GM21515 (cell line): ENCODE measurements at regions not wholly inside any gene's neighbourhood (a gene's known extent, or its start where the extent isn't known, plus 50 kb on each side); places are given as distances from the start of the nearest gene placed in this dataset.
"Not testable (repeated sequence)": the region's sequence is repeated elsewhere in the genome, so short reads cannot be mapped to it uniquely, and the experiment has no call there.

ENCODE experiments used
- ATAC-seq: cut with Tn5 transposase; IDR thresholded peaks from one replicate; pipeline ENCODE4 v1.9.1; 2021; ENCODE audit not compliant: unreplicated experiment

DNA sequence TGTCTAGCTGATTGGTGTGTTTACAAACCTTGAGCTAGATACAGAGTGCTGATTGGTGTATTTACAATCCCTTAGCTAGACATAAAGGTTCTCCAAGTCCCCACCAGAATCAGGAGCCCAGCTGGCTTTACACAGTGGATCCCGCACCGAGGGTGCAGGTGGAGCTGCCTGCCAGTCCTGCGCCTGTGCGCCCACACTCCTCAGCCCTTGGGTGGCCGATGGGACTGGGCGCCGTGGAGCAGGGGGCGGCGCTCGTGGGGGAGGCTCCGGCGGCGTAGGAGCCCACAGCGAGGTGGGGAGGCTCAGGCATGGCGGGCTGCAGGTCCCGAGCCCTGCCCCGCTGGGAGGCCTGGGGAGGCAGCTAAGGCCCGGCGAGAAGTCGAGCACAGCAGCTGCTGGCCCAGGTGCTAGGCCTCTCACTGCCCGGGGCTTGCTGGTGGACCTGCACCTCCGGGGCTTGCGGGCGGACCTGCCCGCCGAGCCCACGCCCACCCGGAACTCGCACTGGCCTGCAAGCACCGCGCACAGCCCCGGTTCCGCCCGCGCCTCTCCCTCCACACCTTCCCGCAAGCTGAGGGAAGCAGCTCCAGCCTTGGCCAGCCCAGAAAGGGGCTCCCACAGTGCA lies 51.0 kb upstream of the CDYL start:
- ATAC-seq, result not testable (repeated sequence)

DNA sequence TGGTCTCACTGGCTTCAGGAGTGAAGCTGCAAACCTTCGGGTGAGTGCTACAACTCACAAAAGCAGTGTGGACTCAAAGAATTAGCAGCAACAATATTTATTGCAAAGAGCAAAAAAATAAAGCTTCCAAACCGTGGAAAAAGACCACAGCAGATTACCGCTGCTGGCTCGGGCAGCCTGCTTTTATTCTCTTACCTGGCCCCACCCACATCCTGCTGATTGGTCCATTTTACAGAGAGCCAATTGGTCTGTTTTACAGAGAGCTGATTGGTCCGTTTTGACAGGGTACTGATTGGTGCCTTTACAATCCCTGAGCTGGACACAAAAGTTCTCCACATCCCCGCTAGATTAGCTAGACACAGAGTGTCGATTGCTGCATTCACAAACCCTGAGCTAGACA lies 51.5 kb upstream of the CDYL start:
- not testable (repeated sequence) for ATAC-seq

DNA sequence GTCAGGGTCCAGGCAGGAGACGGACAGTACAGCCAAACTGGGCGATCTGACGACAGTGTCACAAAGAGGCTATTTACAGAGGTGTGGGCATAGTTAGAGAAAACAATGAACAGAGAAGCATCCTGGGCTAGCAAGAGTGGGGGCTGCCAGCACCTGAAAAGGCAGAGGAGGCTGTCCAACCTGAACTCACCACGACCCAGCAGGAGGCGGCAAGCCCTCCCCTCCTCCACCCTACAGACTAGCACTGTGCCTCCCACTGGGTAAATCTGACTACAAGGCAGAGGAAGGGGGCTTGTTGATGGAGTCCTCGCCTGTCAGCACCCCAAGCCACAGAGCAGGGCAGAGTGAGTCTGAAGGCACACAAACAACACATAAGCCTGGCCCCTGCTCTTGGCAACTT lies 52.8 kb upstream of the CDYL start:
- no peak for ATAC-seq

DNA sequence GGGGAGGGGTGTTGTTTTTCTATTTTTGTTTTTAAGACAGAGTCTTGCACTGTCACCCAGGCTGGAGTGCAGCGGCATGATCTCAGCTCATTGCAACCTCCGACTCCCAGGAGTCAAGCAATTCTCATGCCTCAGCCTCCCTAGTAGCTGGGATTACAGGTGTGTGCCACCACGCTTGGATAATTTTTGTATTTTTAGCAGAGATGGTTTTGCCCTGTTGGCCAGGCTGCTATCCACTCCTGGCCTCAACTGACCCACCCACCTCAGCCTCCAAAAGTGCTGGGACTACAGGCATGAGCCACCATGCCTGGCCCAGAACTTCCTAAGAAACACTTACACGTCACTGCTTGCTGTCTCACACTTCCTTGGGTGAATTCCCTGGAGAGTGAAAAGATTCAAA lies 54.8 kb upstream of the CDYL start:
- ATAC-seq, result not testable (repeated sequence)

DNA sequence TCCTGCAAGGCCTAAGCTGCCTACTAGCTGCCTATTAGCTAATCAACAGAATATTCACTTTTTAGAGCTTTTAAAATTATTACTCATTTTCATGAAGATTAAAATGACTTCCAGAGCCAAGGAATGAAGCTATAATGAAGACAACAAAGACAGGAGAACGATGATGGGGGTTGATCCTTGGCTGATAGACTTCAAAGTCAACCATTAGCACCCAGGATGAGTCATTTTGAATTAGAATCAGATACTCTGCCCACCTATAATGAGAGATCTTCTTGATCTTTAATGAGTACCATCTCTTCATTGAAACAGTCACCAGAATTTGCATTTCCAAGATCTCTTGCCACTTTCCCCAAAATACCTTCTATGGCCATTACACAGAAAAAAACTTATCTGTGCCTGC lies 56.7 kb upstream of the CDYL start:
- no peak for ATAC-seq

DNA sequence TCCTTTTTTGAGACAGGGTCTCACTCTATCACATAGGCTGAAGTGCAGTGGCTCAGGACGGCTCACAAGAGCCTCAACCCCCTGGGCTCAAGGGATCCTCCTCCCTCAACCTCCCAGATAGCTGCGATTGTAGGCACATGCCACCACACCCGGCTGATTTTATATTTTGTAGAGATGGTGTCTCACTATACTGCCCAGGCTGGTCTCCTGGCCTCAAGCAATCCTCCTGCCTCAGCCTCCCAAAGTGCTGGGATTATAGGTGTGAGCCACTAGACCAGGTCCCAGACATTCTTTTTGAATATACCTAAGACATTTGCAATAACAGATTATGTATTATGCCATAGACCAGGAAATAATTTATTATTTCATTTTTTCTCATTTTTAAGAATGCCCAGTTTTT lies 58.3 kb upstream of the CDYL start:
- ATAC-seq, result no peak

DNA sequence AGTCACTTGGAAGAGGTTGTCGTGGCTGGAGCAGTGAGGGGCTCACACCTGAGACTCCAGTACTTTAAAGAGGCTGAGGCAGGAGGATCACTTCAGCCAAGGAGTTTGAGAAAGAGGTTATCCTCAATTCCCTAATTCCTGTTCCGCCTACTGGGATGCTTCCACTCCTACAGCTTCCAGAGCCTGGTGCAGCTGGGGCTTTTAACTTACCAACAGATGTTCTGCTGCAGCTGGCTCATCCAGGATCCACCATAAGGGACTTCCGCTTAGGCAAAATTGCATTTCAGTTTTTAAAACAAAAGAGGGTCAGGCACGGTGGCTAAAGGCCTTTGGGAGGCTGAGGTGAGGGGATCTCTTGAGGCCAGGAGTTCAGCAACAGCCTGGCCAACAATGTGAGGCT lies 59.1 kb upstream of the CDYL start:
- no peak for ATAC-seq

DNA sequence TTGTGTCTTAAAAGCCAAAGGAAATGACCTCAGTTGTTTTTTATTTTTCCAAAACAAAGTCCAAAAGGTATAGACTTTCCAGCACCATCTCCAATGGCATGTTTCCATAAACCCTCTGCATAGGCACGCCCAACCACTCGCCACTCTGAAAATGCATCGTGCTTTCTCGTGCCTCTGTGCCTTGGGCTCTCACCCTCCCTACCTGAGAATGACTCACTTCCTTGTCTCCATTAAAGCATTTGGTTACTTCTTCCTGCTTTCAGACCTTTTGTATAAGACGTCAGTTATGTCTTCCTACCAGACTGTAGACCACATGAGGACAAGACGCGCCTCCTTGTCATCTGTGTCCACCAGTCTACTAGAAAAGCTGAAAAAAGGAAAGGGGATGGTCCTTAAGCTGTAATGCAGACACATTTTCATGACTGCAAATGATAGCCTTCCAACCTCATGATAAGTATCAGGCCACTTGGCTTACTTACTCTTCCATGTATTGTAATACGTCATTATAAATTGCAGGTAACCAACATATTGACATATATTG lies 61.2 kb upstream of the CDYL start:
- no peak for ATAC-seq

DNA sequence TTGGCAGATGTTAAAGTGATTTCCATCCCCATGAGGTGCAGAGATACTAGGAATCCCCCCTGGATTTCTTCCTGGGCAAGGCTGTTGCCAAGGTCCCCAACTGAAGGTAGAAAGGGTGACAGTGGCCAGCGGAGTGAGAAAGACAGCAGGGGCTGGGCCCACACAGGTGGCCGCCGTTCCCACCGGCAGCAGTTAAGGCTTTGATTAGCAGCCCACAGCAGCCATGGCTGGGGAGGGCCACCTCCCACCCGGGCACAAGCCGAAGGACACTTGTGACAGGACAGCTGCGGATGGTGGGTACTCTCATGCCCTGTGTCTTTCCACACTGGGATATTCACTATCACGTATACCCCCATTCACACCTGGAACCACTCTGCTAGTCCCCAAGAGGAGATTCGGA lies 63.9 kb upstream of the CDYL start:
- no peak for ATAC-seq

DNA sequence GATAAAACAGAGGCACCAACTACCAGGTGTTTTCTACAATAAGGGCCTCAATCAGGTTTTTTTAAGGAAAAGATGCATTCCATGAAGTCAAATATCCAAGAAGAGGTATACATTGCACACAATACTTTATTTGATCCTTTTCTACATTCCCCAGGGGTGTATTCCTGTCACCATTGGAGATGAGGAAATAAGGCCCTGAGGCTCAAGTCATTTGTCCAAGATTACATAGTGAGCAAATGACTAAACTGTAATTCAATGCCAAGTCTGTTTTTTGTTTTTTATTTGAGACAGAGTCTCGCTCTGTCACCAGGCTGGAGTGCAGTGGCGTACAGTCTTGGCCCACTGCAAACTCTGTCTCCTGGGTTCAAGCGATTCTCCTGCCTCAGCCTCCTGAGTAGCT lies 69.2 kb upstream of the CDYL start:
- no peak for ATAC-seq

DNA sequence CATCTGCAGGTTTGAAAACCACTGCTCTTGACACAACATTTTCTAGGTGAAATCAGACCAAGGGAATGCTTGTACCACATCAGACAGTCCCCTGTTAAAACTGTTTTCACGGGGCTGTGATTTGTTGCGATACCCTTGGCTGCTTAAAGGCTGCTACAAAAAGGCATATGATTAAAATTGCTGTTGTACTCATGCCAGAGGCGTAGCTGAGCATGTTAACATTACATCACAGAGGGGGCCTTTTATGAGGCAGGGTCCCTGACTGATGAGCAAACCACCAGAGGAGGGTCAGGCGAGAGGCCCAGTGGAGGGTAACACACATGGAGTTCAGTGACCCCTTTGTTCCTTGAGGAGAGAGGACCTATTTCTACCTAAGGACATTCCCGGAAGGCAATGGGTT lies 70.4 kb upstream of the CDYL start:
- no peak for ATAC-seq

DNA sequence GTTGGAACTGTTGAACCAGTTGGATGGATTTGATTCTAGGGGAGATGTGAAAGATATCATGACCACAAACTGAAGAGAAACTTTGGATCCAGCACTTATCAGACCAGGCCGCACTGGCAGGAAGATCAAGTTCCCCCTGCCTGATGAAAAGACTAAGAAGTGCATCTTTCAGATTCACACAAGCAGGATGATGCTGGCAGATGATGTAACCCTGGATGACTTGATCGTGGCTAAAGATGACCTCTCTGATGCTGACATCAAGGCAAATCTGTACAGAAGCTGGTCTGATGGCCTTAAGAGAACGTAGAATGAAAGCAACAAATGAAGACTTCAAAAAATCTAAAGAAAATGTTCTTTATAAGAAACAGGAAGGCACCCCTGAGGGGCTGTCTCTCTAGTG lies 72.8 kb upstream of the CDYL start:
- ATAC-seq, result no peak

DNA sequence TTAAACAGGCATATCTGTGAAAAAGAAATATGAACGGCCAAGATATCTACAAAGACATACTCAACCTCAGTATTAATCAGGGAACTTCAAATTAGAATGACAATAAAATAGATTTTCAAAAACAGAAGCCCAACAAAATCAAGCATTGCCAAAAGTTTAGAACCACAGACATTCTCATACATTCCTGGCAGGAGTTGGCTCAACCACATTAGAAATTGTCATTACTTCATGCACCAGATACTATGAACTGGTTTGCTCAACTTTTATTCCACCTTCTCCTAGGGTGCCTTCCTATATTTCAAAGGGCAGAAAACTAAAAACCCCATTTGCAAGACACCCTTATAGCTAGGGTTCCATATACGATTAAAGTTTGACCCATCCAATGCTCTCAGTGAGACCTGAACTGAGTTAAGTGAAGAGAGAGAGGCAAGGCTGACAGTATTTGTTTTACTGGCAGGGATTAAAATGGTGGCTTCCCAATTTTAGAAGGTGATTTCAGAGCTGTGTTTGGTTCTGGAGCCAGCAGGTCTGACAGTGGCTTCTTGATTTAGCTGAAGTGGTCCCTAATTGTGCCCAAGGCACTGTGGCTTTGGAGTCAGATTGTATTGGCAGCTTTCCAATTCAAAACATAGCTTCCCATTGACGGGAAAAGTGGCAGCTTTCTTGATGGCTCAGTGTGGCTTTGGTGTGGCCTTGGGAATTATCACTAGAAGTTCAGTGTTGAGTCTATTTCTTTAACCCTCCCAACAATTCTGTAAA lies 77.1 kb upstream of the CDYL start:
- ATAC-seq, result no peak

DNA sequence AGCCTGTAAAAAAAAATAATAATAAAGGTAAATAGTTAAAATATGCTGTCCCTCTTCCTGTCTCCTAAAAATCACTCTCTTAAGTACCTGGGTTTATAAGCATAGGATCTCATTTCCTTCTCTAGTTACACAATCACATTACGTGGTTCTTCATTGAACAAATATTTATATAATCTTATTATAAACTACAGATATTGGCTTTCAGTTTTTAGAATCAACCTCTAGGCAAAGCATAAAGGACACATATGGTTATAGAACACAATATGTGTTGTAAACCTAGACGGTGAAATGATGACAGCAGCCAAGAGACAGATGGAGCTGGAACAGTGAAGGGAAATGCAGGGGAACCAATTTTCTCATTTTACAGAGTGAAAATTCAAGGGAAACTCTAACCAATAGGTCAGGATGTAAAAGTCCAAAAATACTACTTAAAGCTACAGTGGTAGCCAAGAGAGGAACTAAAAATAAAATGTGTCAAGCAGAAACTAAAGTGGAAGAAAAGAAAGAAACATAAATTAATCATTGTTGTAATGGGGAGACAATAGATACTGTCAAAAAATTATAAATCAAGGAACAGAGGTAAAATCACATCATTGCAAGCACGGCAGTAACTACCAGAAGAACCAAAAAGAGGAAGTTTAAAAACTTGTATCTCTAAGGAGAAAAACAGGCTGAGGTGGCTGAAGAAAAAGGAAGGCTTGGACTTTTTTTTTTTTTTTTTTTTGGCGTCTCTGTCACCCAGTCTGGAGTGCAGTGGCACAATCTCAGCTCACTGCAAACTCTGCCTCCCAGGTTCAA lies 82.8 kb upstream of the CDYL start:
- ATAC-seq, result no peak

DNA sequence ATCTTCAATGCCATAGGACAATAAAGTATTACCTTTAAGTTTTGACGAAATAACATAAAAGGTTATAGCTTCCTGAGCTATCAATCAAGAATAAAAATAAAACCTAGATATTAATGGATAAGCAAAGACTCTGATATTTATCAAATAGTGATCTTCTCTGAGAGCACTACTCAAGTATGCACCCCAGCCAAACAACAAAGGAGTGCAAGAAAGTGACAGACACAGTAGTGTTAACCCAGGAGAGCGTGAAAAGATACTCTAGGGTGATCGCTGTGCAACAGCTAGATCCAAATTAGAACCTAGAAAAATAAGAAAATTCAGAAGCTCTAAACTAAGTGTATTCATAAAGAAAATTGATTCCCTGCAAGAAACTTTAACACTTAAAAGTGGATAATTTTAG lies 83.5 kb upstream of the CDYL start:
- ATAC-seq, result no peak

DNA sequence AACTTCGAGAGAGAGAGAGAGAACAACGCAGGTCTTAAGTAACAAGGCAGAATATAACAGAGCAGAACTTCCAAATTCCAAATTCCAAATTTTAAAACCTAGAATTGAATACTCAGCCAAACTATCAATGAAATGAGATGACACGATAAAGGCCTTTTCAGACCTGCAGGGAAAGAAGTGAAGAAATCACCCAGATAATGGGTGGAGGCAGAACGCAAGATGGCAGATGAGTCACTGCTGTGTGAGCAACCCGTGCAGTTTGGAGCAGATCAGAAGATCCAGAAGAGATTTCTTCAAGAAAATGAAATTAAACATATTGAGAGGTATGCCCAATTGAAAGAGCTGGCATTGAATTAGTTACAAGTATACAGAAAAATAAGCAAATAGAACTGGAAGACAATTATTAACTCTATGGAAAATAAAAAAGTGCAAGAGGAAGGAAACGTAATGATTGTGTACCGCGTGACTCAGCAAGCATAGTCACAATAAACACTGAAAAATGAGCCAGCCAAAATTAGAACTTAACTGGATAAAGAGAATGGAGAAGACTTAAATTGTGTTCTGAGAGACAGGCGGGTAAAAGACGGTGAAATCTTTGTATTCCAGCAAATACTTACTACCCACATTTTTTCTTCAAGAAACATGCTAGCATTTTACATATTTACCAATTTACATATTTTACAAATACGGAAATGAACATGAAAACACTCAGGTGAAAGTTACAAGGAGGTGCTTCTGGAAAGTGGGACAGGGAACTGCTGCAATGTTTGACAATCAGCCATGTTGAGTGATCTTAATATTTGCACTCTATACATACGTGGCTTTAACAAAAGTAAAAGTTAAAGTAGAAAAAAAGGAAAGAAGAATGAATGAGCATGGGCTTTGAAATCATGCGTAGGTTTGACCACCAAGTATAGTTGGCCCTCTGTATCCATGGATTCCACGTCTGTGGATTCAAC lies 87.9 kb upstream of the CDYL start:
- ATAC-seq, result no peak

DNA sequence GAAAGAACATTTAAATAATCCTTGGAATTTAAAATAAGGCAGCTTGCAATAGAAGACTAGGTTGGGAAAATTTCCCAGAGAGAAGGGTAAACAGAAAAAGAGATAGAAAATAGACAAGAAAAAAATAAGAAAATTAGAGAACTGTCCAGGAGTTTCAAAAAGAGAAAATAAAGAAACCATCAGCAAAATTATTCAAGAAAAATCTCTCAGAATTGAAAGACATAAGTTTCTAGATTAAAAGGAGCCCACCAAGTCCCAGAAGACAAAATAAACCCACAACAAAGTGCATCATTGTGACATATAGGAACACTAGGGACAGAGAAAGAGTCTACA lies 88.6 kb upstream of the CDYL start:
- ATAC-seq, result no peak

DNA sequence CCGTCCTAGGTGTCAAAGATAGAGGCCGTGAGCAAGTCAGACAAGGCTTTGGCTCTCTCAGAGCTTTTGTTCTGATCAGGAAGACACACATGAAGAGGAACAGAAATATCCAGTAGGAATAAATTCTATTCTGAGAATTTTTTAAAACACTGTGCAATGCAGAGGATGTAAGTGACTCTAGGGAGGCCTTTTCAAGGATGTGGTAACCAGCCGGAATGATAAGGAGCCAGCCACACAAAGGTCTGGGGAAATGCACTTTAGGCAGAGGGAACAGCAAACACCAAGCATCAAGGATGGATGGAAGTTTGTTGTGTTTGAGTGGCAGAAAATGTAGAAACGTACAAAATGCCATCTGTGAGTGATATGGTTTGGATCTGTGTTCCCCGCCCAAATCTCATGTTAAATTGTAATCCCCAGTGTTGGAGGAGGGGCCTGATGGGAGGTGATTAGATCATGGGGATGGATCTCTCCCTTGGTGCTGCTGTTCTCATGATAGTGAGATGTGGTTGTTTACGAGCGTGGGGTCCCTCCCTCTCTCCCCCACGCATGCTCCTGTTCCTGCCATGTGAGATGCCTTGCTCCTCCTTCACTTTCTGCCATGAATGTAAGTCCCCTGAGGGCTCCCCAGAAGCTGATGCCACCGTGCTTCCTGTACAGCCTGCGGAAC lies 93.6 kb upstream of the CDYL start:
- no peak for ATAC-seq

DNA sequence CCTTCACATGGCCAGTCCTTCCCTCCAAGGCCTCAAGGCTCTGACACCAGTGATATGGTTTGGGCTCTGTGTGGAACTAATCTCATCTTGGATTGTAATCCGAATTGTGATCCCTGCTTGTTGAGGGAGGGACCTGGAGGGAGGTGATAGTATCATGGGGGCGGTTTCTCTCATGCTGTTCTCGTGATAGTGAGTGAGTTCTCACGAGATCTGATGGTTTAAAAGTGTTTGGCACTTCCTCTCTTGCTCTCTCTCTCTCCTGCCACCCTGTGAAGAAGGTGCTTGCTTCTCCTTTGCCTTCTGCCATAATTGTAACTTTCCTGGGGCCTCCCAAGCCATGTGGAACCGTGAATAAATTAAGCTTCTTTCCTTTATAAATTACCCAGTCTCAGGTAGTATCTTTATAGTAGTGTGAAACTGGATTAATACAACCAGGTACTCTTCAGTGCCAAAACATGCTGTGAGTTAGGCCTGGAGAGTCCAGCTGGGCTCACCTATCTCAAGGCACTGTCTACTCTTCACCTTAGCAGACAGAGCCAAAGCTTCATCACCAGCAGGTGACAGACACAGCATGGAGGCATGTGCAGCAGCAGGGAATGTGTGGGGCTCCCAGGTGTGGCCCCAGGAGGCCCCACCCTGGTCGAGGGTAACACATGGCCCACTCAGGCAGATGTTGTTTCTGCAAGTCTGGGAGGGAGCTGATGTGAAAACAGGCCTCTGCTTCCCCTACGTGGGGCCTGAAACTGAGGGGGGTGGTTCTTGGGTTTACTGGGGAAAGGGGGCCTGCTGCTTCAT lies 97.5 kb upstream of the CDYL start:
- ATAC-seq, result no peak

DNA sequence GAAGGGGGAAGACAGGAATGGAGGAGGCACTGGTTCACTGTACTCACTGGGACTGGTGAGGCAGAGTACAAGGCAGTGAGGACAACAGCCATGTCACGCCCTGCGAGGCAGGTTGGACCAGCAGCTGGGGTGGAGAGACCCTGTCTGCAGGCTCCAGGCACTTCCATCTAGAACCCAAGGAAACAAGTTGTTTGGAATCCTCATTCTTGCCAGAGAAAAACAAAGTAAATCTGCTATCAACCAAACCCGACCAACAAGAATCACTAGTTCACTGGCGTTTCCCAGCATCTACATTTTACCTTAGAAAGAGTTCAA lies 98.5 kb upstream of the CDYL start:
- ATAC-seq, result no peak
